HG02885 (cell line): ENCODE measurements at regions not wholly inside any gene's neighbourhood (a gene's known extent, or its start where the extent isn't known, plus 50 kb on each side); places are given as distances from the start of the nearest gene placed in this dataset.
"Not testable (repeated sequence)": the region's sequence is repeated elsewhere in the genome, so short reads cannot be mapped to it uniquely, and the experiment has no call there.

ENCODE experiments used
- ATAC-seq: cut with Tn5 transposase; IDR thresholded peaks from one replicate; pipeline ENCODE4 v1.9.1; 2021; ENCODE audit warnings: mild to moderate bottlenecking; ENCODE audit not compliant: unreplicated experiment, poor library complexity

- ATAC-seq: no peak
Observed at GRCh38 chrX:118250445-118250844, 95.5 kb upstream of the WDR44 start.

GRCh38 chrX:118251271-118251670, 94.6 kb upstream of the WDR44 start:
- ATAC-seq: no peak

- no peak for ATAC-seq
Observed at GRCh38 chrX:118252967-118253366, 92.9 kb upstream of the WDR44 start.

GRCh38 chrX:118254611-118255010, 91.3 kb upstream of the WDR44 start:
- ATAC-seq: peak; percentile 72

GRCh38 chrX:118255921-118256320, 90.0 kb upstream of the WDR44 start:
- ATAC-seq: no peak

- no peak for ATAC-seq
Observed at GRCh38 chrX:118257781-118258180, 88.1 kb upstream of the WDR44 start.

GRCh38 chrX:118259213-118259612, 86.7 kb upstream of the WDR44 start:
- peak; percentile 61 for ATAC-seq

- ATAC-seq: no peak
Observed at GRCh38 chrX:118261151-118261550, 84.8 kb upstream of the WDR44 start.

DNA sequence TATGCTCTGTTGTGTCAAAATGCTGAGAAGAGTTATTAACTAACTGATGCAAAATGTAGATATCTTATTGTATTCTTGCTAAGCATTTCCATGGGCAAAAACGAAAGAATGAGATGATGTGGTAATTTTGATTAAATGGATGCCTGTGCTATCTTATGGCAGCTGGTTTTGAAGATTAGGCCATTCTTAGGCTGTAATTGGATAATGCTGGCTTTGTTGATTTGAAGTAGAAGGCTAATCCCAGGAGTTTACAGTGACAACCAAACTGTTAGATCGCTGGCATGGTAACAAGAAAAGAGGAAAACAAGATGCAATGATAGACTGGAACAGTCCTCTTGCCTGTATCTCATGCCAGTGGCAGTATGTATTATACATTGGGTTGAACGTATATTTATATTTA, 74.1 kb upstream of the WDR44 start:
- ATAC-seq: no peak

GRCh38 chrX:118272242-118272641, 73.7 kb upstream of the WDR44 start:
- no peak for ATAC-seq

GRCh38 chrX:118286066-118286762, 59.7 kb upstream of the WDR44 start:
- no peak for ATAC-seq

DNA sequence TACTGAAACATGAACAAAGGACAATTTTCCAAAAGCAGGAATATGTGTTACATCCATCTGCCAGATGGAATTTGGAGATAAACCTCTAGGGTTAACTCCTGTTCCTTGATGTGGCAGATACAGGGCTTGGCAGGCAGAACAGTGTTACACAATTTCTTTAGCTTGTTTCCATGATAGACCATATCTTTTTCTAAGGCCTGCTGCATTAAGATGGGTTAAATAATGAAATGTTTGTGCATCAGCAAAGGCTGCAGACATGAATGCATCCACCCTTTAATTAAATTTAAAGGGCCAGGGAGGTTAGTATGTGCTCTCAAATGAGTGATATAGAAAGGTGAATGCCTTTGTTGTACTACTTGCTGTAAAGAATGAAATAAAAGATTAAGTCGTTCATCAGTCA, 50.1 kb upstream of the WDR44 start:
- ATAC-seq: not testable (repeated sequence)
